HG03442 (cell line): ENCODE measurements at regions not wholly inside any gene's neighbourhood (a gene's known extent, or its start where the extent isn't known, plus 50 kb on each side); places are given as distances from the start of the nearest gene placed in this dataset.
"Not testable (repeated sequence)": the region's sequence is repeated elsewhere in the genome, so short reads cannot be mapped to it uniquely, and the experiment has no call there.

Source experiments
- ATAC-seq: cut with Tn5 transposase; IDR thresholded peaks from one replicate; pipeline ENCODE4 v1.9.1; 2021; ENCODE audit warnings: mild to moderate bottlenecking, moderate library complexity; ENCODE audit not compliant: unreplicated experiment

GRCh38 chr4:86413426-86413825 is 53.6 kb upstream of the MAPK10 start:
- ATAC-seq, result not testable (repeated sequence)

GRCh38 chr4:86414686-86415085 is 54.8 kb upstream of the MAPK10 start:
- no peak for ATAC-seq

GRCh38 chr4:86416081-86416480 is 56.2 kb upstream of the MAPK10 start:
- no peak for ATAC-seq

GRCh38 chr4:86421461-86421860 is 61.6 kb upstream of the MAPK10 start:
- no peak for ATAC-seq

GRCh38 chr4:86431543-86432116 is 71.8 kb upstream of the MAPK10 start:
- no peak for ATAC-seq

GRCh38 chr4:86432559-86433134 is 72.8 kb upstream of the MAPK10 start:
- ATAC-seq, result no peak

- no peak for ATAC-seq
Measured at GRCh38 chr4:86439293-86439692, 79.4 kb upstream of the MAPK10 start.

- peak; percentile 77 for ATAC-seq
Measured at GRCh38 chr4:86441175-86441936, 81.5 kb upstream of the MAPK10 start.

- ATAC-seq, result no peak
Measured at GRCh38 chr4:86442881-86443280, 83.0 kb upstream of the MAPK10 start.

- ATAC-seq, result no peak
Measured at GRCh38 chr4:86443495-86443894, 83.6 kb upstream of the MAPK10 start.

GRCh38 chr4:86446996-86447395 is 87.1 kb upstream of the MAPK10 start:
- ATAC-seq, result no peak

- no peak for ATAC-seq
Measured at GRCh38 chr4:86448871-86449270, 89.0 kb upstream of the MAPK10 start.

- ATAC-seq, result no peak
Measured at GRCh38 chr4:86449746-86450588, 90.1 kb upstream of the MAPK10 start.

- ATAC-seq, result no peak
Measured at GRCh38 chr4:86450861-86451260, 91.0 kb upstream of the MAPK10 start.

GRCh38 chr4:86451560-86452330 is 91.9 kb upstream of the MAPK10 start:
- no peak for ATAC-seq

GRCh38 chr4:86452422-86452891 is 92.6 kb upstream of the MAPK10 start:
- no peak for ATAC-seq

- ATAC-seq, result no peak
Measured at GRCh38 chr4:86452924-86453531, 93.2 kb upstream of the MAPK10 start.

GRCh38 chr4:86453611-86454072 is 93.8 kb upstream of the MAPK10 start:
- ATAC-seq, result not testable (repeated sequence)

- ATAC-seq, result no peak
Measured at GRCh38 chr4:86461849-86462248, 102.0 kb upstream of the MAPK10 start.
